Left ventricle myocardium inferior (tissue), 1 donor: ENCODE measurements at regions not wholly inside any gene's neighbourhood (a gene's known extent, or its start where the extent isn't known, plus 50 kb on each side); places are given as distances from the start of the nearest gene placed in this dataset.

Experiments
- DNase-seq: peaks from one replicate; pipeline ENCODE4 v3.0.0-alpha.2; 2020
- H3K27ac ChIP-seq: fragments of 200-600 bp; replicated peaks from 2 replicates; pipeline ENCODE4 v1.8.0; 2021
- H3K27me3 ChIP-seq: fragments of 200-600 bp; 2 replicates; pipeline ENCODE4 v1.8.0; 2021; ENCODE audit warnings: low read depth
- H3K36me3 ChIP-seq: fragments of 200-600 bp; 2 replicates; pipeline ENCODE4 v1.8.0; 2021
- H3K4me1 ChIP-seq: fragments of 200-600 bp; 2 replicates; pipeline ENCODE4 v1.8.0; 2021
- H3K4me3 ChIP-seq: fragments of 200-600 bp; 2 replicates; pipeline ENCODE4 v1.8.0; 2021; ENCODE audit warnings: mild to moderate bottlenecking, moderate library complexity
- H3K9me3 ChIP-seq: fragments of 200-600 bp; replicated peaks from 2 replicates; pipeline ENCODE4 v1.8.0; 2021
- intact Hi-C: fragments of 100-400 bp; cut with micrococcal nuclease; formaldehyde crosslinking; loops from one replicate; pipeline ENCODE4 v1.11.0; 2022
- TF ChIP-seq, protein P1 (sequence below): fragments of 200-600 bp; IDR thresholded peaks from 2 replicates; pipeline ENCODE4 v1.8.0; 2021; ENCODE audit warnings: antibody characterized with exemption, mild to moderate bottlenecking, borderline replicate concordance
- donor health status: DM: no; HTN: yes; CAD: no; lungs with severe emphysema.

DNA sequence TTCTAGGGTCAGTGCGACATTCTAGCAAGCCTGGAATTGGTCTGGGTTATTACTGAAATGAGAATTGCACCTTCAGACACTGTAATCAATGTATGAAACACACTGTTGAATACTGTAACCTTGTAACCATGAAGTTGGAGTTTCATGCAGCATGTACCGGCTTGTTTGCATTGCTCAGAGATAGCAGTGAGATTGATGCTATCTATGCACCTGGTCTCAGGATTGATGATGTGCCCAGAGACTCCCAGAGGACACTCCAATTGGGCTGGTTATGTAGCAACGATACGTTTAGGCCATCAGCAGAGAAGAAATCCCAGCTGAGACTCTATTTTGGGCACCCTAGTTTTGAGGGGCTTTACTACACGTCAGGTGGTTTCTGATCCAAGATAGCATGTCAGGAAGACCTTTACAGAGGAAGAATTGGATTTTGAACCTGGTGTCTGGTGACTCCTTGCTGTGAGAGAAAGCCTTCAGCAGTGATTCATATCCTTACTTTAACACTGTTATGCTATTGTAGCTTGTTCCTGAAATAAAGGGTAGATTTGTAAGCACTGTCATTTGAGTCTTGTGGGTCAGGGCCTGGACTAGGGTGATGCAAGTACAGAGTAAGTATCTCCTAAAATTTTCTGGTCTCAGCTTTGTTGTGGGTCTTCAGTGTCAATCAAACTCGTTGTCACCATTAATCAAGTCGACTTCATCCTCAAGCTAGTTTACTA is 305.1 kb upstream of the GULP1 start:
- Histone ChIP-seq H3K36me3 (no peaks in the 10 kb centered on the region), H3K27ac (no peak overlapping the region), H3K4me1 (peaks cover 38% of the 10 kb centered on the region), H3K4me3 (no peak overlapping the region), H3K27me3 (no peaks in the 10 kb centered on the region), H3K9me3 (no peaks in the 10 kb centered on the region)
- TF ChIP-seq, protein P1, sequence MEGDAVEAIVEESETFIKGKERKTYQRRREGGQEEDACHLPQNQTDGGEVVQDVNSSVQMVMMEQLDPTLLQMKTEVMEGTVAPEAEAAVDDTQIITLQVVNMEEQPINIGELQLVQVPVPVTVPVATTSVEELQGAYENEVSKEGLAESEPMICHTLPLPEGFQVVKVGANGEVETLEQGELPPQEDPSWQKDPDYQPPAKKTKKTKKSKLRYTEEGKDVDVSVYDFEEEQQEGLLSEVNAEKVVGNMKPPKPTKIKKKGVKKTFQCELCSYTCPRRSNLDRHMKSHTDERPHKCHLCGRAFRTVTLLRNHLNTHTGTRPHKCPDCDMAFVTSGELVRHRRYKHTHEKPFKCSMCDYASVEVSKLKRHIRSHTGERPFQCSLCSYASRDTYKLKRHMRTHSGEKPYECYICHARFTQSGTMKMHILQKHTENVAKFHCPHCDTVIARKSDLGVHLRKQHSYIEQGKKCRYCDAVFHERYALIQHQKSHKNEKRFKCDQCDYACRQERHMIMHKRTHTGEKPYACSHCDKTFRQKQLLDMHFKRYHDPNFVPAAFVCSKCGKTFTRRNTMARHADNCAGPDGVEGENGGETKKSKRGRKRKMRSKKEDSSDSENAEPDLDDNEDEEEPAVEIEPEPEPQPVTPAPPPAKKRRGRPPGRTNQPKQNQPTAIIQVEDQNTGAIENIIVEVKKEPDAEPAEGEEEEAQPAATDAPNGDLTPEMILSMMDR: no peak
- intact Hi-C loops: no loop called here
- no peak for DNase-seq

DNA sequence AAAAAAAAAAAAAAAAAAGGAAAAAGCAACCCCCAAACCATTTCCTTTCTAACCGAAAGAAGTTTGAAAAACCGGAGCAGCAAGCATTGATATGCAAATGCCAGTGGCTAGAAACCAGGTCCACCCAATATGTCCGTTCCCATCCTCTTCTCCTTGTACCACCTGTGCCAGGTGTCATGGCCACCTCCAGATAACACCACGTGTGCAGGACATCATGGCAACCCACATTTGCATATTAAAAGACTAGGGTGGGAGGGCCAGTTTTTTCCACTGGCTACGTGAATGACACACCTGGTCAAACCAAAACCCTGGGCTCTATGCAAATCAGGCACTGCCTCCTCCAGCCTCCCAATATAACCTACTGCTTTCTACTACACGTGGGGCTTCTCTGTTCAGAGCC is 303.3 kb upstream of the GULP1 start:
- Histone ChIP-seq H3K27me3 (no peaks in the 10 kb centered on the region), H3K9me3 (no peaks in the 10 kb centered on the region)
- intact Hi-C loops: no loop called here

DNA sequence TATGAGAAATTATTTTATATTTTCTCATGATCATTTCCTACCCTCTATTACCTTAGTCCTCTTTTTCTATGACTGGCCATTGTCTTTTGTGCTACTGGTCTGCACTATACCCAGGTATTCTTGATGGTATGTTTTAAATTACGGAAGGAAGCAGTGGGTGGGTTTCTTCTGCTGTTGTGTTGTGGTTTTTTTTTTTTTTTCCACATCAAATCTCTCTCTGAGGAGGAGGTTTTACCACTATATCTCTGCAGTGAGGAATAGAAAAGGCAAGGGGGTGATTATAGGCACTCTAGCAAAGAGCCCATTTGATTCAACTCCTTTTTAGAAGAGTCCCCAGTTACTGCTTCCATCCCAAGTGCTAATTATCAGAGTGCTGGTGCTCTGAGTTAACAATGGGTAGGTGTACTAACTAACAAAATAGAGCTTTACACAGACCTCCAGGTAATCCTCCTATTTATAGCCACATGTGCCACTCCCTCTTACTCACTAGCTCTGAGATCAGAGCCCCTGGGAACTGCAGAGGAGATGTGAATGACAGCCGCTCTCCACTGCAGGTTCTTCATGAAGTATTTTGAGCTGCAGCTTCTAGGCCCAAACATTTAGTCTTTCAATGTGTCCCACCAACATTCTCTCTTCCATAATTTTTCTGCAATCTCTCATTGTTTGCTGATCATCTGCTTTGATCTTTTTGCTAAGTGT is 301.6 kb upstream of the GULP1 start:
- intact Hi-C loops: no loop called here
- Histone ChIP-seq H3K4me3 (no peak overlapping the region), H3K36me3 (no peaks in the 10 kb centered on the region), H3K27ac (no peak overlapping the region), H3K9me3 (no peaks in the 10 kb centered on the region), H3K4me1 (peaks cover 17% of the 10 kb centered on the region), H3K27me3 (no peaks in the 10 kb centered on the region)
- DNase-seq: no peak
- TF ChIP-seq, protein P1: no peak

More for the DNA sequence above, 303.3 kb upstream of the GULP1 start:
- H3K27ac ChIP-seq: no peak overlapping the region
- H3K4me3 ChIP-seq: no peak overlapping the region
- TF ChIP-seq, protein P1: no peak
- peaks cover 21% of the 10 kb centered on the region for H3K4me1 ChIP-seq
- H3K36me3 ChIP-seq: no peaks in the 10 kb centered on the region
- no peak for DNase-seq

DNA sequence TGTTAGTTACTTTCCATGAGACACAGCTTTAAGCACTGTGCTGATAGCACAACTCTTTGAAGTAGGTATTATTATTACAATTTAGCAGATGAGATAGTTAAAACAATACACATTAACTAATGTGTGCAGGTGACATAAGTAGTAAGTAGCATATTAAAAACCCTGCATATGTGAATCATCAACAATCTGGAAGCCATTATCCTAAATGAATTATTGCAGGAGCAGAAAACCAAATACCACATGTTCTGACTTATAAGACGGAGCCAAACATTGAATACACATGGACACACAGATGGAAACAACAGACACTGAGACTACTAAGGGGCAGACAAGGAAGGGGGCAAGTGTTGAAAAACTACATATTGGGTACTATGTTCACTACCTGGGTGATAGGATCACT is 300.3 kb upstream of the GULP1 start:
- Histone ChIP-seq H3K27ac (no peak overlapping the region), H3K36me3 (no peaks in the 10 kb centered on the region), H3K27me3 (no peaks in the 10 kb centered on the region), H3K4me3 (no peak overlapping the region), H3K4me1 (peaks cover 5% of the 10 kb centered on the region), H3K9me3 (no peaks in the 10 kb centered on the region)
- intact Hi-C loops: no loop called here
- TF ChIP-seq, protein P1: no peak
- no peak for DNase-seq

DNA sequence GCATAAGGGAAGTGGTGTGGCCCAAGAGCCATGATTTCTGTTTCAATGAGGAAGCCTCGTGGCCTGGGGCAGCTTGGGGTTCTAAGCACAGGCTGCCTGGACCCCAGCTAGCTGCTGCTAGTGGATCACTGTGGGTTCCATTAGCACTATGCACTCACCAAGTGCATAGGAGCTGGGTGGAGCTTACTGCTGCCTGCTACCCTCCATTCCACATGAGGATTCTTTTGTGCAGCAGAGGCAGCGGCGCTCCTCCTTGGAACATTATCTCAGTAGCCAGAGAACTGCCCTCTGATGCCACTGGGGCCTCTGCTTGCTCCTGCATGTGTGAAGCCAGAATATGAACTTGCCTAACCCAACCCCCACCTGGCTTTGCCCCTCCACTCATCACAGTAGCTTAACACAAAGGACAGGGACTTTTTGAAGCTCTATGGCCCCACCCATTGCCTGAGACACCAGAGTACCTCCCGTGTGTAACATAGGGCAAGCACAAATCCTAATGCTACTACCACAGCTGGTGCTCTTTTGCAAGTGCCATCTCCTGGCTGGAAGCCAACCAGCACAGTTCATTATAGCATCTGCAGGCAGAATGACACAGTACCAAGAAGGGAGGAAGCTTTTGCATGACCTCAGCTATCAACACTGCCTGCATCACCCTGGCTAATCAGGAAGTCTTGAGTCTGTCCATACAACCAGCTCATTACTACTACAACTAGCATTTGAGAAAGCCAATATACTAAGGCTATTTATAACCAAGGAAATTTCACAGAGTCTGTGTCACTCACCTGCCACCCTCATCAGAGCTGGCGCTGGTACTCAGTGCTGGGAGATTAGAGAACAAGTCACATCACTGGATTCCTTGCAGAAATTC is 297.0 kb upstream of the GULP1 start:
- H3K27me3 ChIP-seq: no peaks in the 10 kb centered on the region
- H3K36me3 ChIP-seq: no peaks in the 10 kb centered on the region
- H3K4me3 ChIP-seq: no peak overlapping the region
- intact Hi-C loops: no loop called here
- H3K4me1 ChIP-seq: peaks cover 4% of the 10 kb centered on the region
- TF ChIP-seq, protein P1: no peak
- no peak for DNase-seq
- H3K9me3 ChIP-seq: no peaks in the 10 kb centered on the region
- H3K27ac ChIP-seq: no peak overlapping the region
